GM19438 (cell line): ENCODE measurements at regions not wholly inside any gene's neighbourhood (a gene's known extent, or its start where the extent isn't known, plus 50 kb on each side); places are given as distances from the start of the nearest gene placed in this dataset.

Source experiments
- ATAC-seq: cut with Tn5 transposase; IDR thresholded peaks from one replicate; pipeline ENCODE4 v1.9.1; 2021; ENCODE audit warnings: low read depth; ENCODE audit not compliant: unreplicated experiment

GRCh38 chr4:23219779-23220408 lies 527.2 kb downstream of the GBA3 start:
- no peak for ATAC-seq

GRCh38 chr4:23213198-23213597 lies 520.5 kb downstream of the GBA3 start:
- no peak for ATAC-seq

- ATAC-seq: no peak
Observed at GRCh38 chr4:23212558-23212957, 519.8 kb downstream of the GBA3 start.

- no peak for ATAC-seq
Observed at GRCh38 chr4:23207059-23207458, 514.3 kb downstream of the GBA3 start.

GRCh38 chr4:23202712-23203247 lies 510.0 kb downstream of the GBA3 start:
- no peak for ATAC-seq

GRCh38 chr4:23194751-23195150 lies 502.0 kb downstream of the GBA3 start:
- ATAC-seq: no peak

- ATAC-seq: no peak
Observed at GRCh38 chr4:23174179-23174578, 481.4 kb downstream of the GBA3 start.

GRCh38 chr4:23171976-23172375 lies 479.2 kb downstream of the GBA3 start:
- ATAC-seq: no peak

GRCh38 chr4:23169608-23170311 lies 477.0 kb downstream of the GBA3 start:
- ATAC-seq: no peak

GRCh38 chr4:23166919-23167318 lies 474.2 kb downstream of the GBA3 start:
- ATAC-seq: no peak

GRCh38 chr4:23166407-23166806 lies 473.7 kb downstream of the GBA3 start:
- ATAC-seq: no peak

- ATAC-seq: no peak
Observed at GRCh38 chr4:23165669-23166068, 472.9 kb downstream of the GBA3 start.

GRCh38 chr4:23163647-23164436 lies 471.1 kb downstream of the GBA3 start:
- ATAC-seq: no peak

GRCh38 chr4:23162275-23162674 lies 469.5 kb downstream of the GBA3 start:
- ATAC-seq: no peak

- ATAC-seq: no peak
Observed at GRCh38 chr4:23161787-23162186, 469.1 kb downstream of the GBA3 start.

- ATAC-seq: no peak
Observed at GRCh38 chr4:23153076-23153475, 460.3 kb downstream of the GBA3 start.

GRCh38 chr4:23149815-23150214 lies 457.1 kb downstream of the GBA3 start:
- no peak for ATAC-seq

GRCh38 chr4:23144707-23145106 lies 452.0 kb downstream of the GBA3 start:
- ATAC-seq: no peak

GRCh38 chr4:23135792-23136645 lies 443.3 kb downstream of the GBA3 start:
- ATAC-seq: no peak

- no peak for ATAC-seq
Observed at GRCh38 chr4:23134331-23134730, 441.6 kb downstream of the GBA3 start.
